ENCODE measurements at regions not wholly inside any gene's neighbourhood (a gene's known extent, or its start where the extent isn't known, plus 50 kb on each side); places are given as distances from the start of the nearest gene placed in this dataset.

GRCh38 chr2:217489145-217489960 is 513.4 kb downstream of the TNS1 start:
- H4K12ac ChIP-seq (ENCODE audit: low read depth, low read length) = no peak overlapping the region
- H3K4me1 ChIP-seq (ENCODE audit: control insufficient read depth in 1 of 2, insufficient read depth in 2 of 2, low read length in 2 of 2) = peaks cover 0 to 2% of the 10 kb centered on the region in 2 experiments
- H2BK12ac ChIP-seq (ENCODE audit: low read length) = no peak overlapping the region
- no CpG with 5 or more reads among the region's 25 CpGs for WGBS (ENCODE audit: extremely low coverage, insufficient coverage, insufficient read length)
- no peak overlapping the region for H2BK5ac ChIP-seq (ENCODE audit: low read depth, low read length, poor library complexity)
- H3K79me2 ChIP-seq (ENCODE audit: control insufficient read depth, insufficient read depth, low read length, poor library complexity) = no peaks in the 10 kb centered on the region
- no peak overlapping the region for H2AK5ac ChIP-seq (ENCODE audit: low read length)
- H4K91ac ChIP-seq (ENCODE audit: low read depth, low read length) = no peak overlapping the region
- no peak for DNase-seq
- H3K4ac ChIP-seq (ENCODE audit: low read depth, low read length) = no peak overlapping the region
- H3K23ac ChIP-seq (ENCODE audit: low read length) = no peak overlapping the region
- no peak overlapping the region for H3K18ac ChIP-seq (ENCODE audit: low read length)
- H3K79me1 ChIP-seq (ENCODE audit: low read length) = no peaks in the 10 kb centered on the region
- no peak overlapping the region for H2BK120ac ChIP-seq (ENCODE audit: insufficient read depth, low read length, poor library complexity)
- no peak overlapping the region for H2AFZ ChIP-seq (ENCODE audit: insufficient read depth, low read length, poor library complexity)
- H3K9ac ChIP-seq (ENCODE audit: low read length) = no peak overlapping the region
- H3K9me3 ChIP-seq (ENCODE audit: insufficient read depth, low read depth, low read length) = peaks cover 1% of the 10 kb centered on the region
- H3K27ac ChIP-seq (ENCODE audit: low read depth, low read length) = no peak overlapping the region
- no peaks in the 10 kb centered on the region for H3K27me3 ChIP-seq (ENCODE audit: insufficient read depth, low read length)
- no peaks in the 10 kb centered on the region for H3K36me3 ChIP-seq (ENCODE audit: control insufficient read depth in 1 of 2, insufficient read depth in 2 of 2, low read length in 2 of 2)
- no peak overlapping the region for H3K4me2 ChIP-seq (ENCODE audit: low read length)
- no peak overlapping the region for H4K8ac ChIP-seq (ENCODE audit: low read depth, low read length)
- no peak overlapping the region for H3K14ac ChIP-seq (ENCODE audit: low read length)
- no peak overlapping the region for H3K4me3 ChIP-seq (ENCODE audit: low read depth, low read length)

- Histone ChIP-seq H4K8ac (ENCODE audit: low read depth, low read length) (no peak overlapping the region), H2AK5ac (ENCODE audit: low read length) (no peak overlapping the region), H3K14ac (ENCODE audit: low read length) (no peak overlapping the region), H3K4ac (ENCODE audit: low read depth, low read length) (no peak overlapping the region), H3K27me3 (ENCODE audit: insufficient read depth, low read length) (no peaks in the 10 kb centered on the region), H3K4me2 (ENCODE audit: low read length) (no peak overlapping the region), H3K9me3 (ENCODE audit: insufficient read depth, low read depth, low read length) (no peaks in the 10 kb centered on the region), H3K4me1 (ENCODE audit: control insufficient read depth in 1 of 2, insufficient read depth in 2 of 2, low read length in 2 of 2) (peaks cover 2 to 3% of the 10 kb centered on the region in 2 experiments), H3K9ac (ENCODE audit: low read length) (no peak overlapping the region), H3K27ac (ENCODE audit: low read depth, low read length) (no peak overlapping the region), H4K12ac (ENCODE audit: low read depth, low read length) (no peak overlapping the region), H2AFZ (ENCODE audit: insufficient read depth, low read length, poor library complexity) (no peak overlapping the region), H3K23ac (ENCODE audit: low read length) (no peak overlapping the region), H2BK120ac (ENCODE audit: insufficient read depth, low read length, poor library complexity) (no peak overlapping the region), H3K18ac (ENCODE audit: low read length) (no peak overlapping the region), H3K4me3 (ENCODE audit: low read depth, low read length) (no peak overlapping the region), H2BK5ac (ENCODE audit: low read depth, low read length, poor library complexity) (no peak overlapping the region), H4K91ac (ENCODE audit: low read depth, low read length) (no peak overlapping the region), H2BK12ac (ENCODE audit: low read length) (no peak overlapping the region), H3K79me1 (ENCODE audit: low read length) (no peaks in the 10 kb centered on the region), H3K36me3 (ENCODE audit: control insufficient read depth in 1 of 2, insufficient read depth in 2 of 2, low read length in 2 of 2) (no peaks in the 10 kb centered on the region), H3K79me2 (ENCODE audit: control insufficient read depth, insufficient read depth, low read length, poor library complexity) (no peaks in the 10 kb centered on the region)
- no peak for DNase-seq
- no CpG with 5 or more reads among the region's 1 CpG for whole genome bisulfite sequencing (ENCODE audit: extremely low coverage, insufficient coverage, insufficient read length)
These were observed 518.7 kb downstream of the TNS1 start for GRCh38 chr2:217484046-217484445.

GRCh38 chr2:217482056-217482710 is 520.6 kb downstream of the TNS1 start:
- H3K79me2 ChIP-seq (ENCODE audit: control insufficient read depth, insufficient read depth, low read length, poor library complexity) = no peaks in the 10 kb centered on the region
- no peaks in the 10 kb centered on the region for H3K9me3 ChIP-seq (ENCODE audit: insufficient read depth, low read depth, low read length)
- H3K27me3 ChIP-seq (ENCODE audit: insufficient read depth, low read length) = no peaks in the 10 kb centered on the region
- H3K4me3 ChIP-seq (ENCODE audit: low read depth, low read length) = no peak overlapping the region
- no peak overlapping the region for H3K27ac ChIP-seq (ENCODE audit: low read depth, low read length)
- H3K4me1 ChIP-seq (ENCODE audit: control insufficient read depth in 1 of 2, insufficient read depth in 2 of 2, low read length in 2 of 2) = peaks cover 3 to 5% of the 10 kb centered on the region in 2 experiments
- H4K12ac ChIP-seq (ENCODE audit: low read depth, low read length) = no peak overlapping the region
- no peak overlapping the region for H3K9ac ChIP-seq (ENCODE audit: low read length)
- no peaks in the 10 kb centered on the region for H3K79me1 ChIP-seq (ENCODE audit: low read length)
- H2BK5ac ChIP-seq (ENCODE audit: low read depth, low read length, poor library complexity) = no peak overlapping the region
- no peak overlapping the region for H3K4ac ChIP-seq (ENCODE audit: low read depth, low read length)
- no CpG with 5 or more reads among the region's 1 CpG for WGBS (ENCODE audit: extremely low coverage, insufficient coverage, insufficient read length)
- no peak overlapping the region for H4K8ac ChIP-seq (ENCODE audit: low read depth, low read length)
- no peak overlapping the region for H3K14ac ChIP-seq (ENCODE audit: low read length)
- H3K36me3 ChIP-seq (ENCODE audit: control insufficient read depth in 1 of 2, insufficient read depth in 2 of 2, low read length in 2 of 2) = no peaks in the 10 kb centered on the region
- no peak for DNase-seq
- H3K23ac ChIP-seq (ENCODE audit: low read length) = no peak overlapping the region
- H2AK5ac ChIP-seq (ENCODE audit: low read length) = no peak overlapping the region
- no peak overlapping the region for H2AFZ ChIP-seq (ENCODE audit: insufficient read depth, low read length, poor library complexity)
- no peak overlapping the region for H3K18ac ChIP-seq (ENCODE audit: low read length)
- H2BK120ac ChIP-seq (ENCODE audit: insufficient read depth, low read length, poor library complexity) = no peak overlapping the region
- no peak overlapping the region for H3K4me2 ChIP-seq (ENCODE audit: low read length)
- no peak overlapping the region for H2BK12ac ChIP-seq (ENCODE audit: low read length)
- no peak overlapping the region for H4K91ac ChIP-seq (ENCODE audit: low read depth, low read length)

GRCh38 chr2:217481577-217481976 is 521.2 kb downstream of the TNS1 start:
- no peak overlapping the region for H3K4ac ChIP-seq (ENCODE audit: low read depth, low read length)
- H2AK5ac ChIP-seq (ENCODE audit: low read length) = no peak overlapping the region
- no peak overlapping the region for H4K12ac ChIP-seq (ENCODE audit: low read depth, low read length)
- no peak overlapping the region for H3K18ac ChIP-seq (ENCODE audit: low read length)
- no peak overlapping the region for H3K4me2 ChIP-seq (ENCODE audit: low read length)
- no peak overlapping the region for H3K23ac ChIP-seq (ENCODE audit: low read length)
- no peak overlapping the region for H3K9ac ChIP-seq (ENCODE audit: low read length)
- no peak overlapping the region for H3K27ac ChIP-seq (ENCODE audit: low read depth, low read length)
- H2AFZ ChIP-seq (ENCODE audit: insufficient read depth, low read length, poor library complexity) = no peak overlapping the region
- H3K27me3 ChIP-seq (ENCODE audit: insufficient read depth, low read length) = no peaks in the 10 kb centered on the region
- no CpG with 5 or more reads among the region's 1 CpG for WGBS (ENCODE audit: extremely low coverage, insufficient coverage, insufficient read length)
- H3K4me1 ChIP-seq (ENCODE audit: control insufficient read depth in 1 of 2, insufficient read depth in 2 of 2, low read length in 2 of 2) = peaks cover 3 to 5% of the 10 kb centered on the region in 2 experiments
- no peak overlapping the region for H2BK5ac ChIP-seq (ENCODE audit: low read depth, low read length, poor library complexity)
- H3K79me1 ChIP-seq (ENCODE audit: low read length) = no peaks in the 10 kb centered on the region
- H3K9me3 ChIP-seq (ENCODE audit: insufficient read depth, low read depth, low read length) = no peaks in the 10 kb centered on the region
- H3K4me3 ChIP-seq (ENCODE audit: low read depth, low read length) = no peak overlapping the region
- H2BK12ac ChIP-seq (ENCODE audit: low read length) = no peak overlapping the region
- no peak overlapping the region for H4K91ac ChIP-seq (ENCODE audit: low read depth, low read length)
- H3K79me2 ChIP-seq (ENCODE audit: control insufficient read depth, insufficient read depth, low read length, poor library complexity) = no peaks in the 10 kb centered on the region
- H2BK120ac ChIP-seq (ENCODE audit: insufficient read depth, low read length, poor library complexity) = no peak overlapping the region
- no peaks in the 10 kb centered on the region for H3K36me3 ChIP-seq (ENCODE audit: control insufficient read depth in 1 of 2, insufficient read depth in 2 of 2, low read length in 2 of 2)
- no peak overlapping the region for H4K8ac ChIP-seq (ENCODE audit: low read depth, low read length)
- no peak for DNase-seq
- no peak overlapping the region for H3K14ac ChIP-seq (ENCODE audit: low read length)
